HUES48 (cell line): ENCODE measurements at regions not wholly inside any gene's neighbourhood (a gene's known extent, or its start where the extent isn't known, plus 50 kb on each side); places are given as distances from the start of the nearest gene placed in this dataset.
"Not testable (repeated sequence)": the region's sequence is repeated elsewhere in the genome, so short reads cannot be mapped to it uniquely, and the experiment has no call there.

ENCODE experiments used
- H3K27ac ChIP-seq: one replicate; pipeline ENCODE4 v1.7.0; 2013; ENCODE audit warnings: low read depth, low read length, inconsistent platforms
- H3K27me3 ChIP-seq: 2 replicates; pipeline ENCODE4 v1.6.1; 2013; ENCODE audit warnings: mild to moderate bottlenecking, low read length; ENCODE audit not compliant: control insufficient read depth, insufficient read depth
- H3K36me3 ChIP-seq: 2 replicates; pipeline ENCODE4 v1.6.1; 2013; ENCODE audit warnings: low read length; ENCODE audit not compliant: control insufficient read depth, insufficient read depth
- H3K4me1 ChIP-seq: 2 replicates; pipeline ENCODE4 v1.6.1; 2013; ENCODE audit warnings: mild to moderate bottlenecking, low read length; ENCODE audit not compliant: control insufficient read depth, insufficient read depth
- H3K4me3 ChIP-seq: 2 replicates; pipeline ENCODE4 v1.5.1; 2013; ENCODE audit warnings: mild to moderate bottlenecking, low read depth, low read length
- H3K9ac ChIP-seq: 2 replicates; pipeline ENCODE4 v1.6.1; 2013; ENCODE audit warnings: mild to moderate bottlenecking, low read depth, low read length, moderate library complexity
- H3K9me3 ChIP-seq: 2 replicates; pipeline ENCODE4 v1.6.1; 2013; ENCODE audit warnings: low read length; ENCODE audit not compliant: control insufficient read depth, insufficient read depth

GRCh38 chr7:10429511-10429910, 544.2 kb upstream of the PHF14 start:
- H3K27me3 ChIP-seq: no peaks in the 10 kb centered on the region
- no peak overlapping the region for H3K4me3 ChIP-seq
- no peaks in the 10 kb centered on the region for H3K4me1 ChIP-seq
- H3K9me3 ChIP-seq: no peaks in the 10 kb centered on the region
- no peak overlapping the region for H3K27ac ChIP-seq
- H3K36me3 ChIP-seq: no peaks in the 10 kb centered on the region
- H3K9ac ChIP-seq: no peak overlapping the region

DNA sequence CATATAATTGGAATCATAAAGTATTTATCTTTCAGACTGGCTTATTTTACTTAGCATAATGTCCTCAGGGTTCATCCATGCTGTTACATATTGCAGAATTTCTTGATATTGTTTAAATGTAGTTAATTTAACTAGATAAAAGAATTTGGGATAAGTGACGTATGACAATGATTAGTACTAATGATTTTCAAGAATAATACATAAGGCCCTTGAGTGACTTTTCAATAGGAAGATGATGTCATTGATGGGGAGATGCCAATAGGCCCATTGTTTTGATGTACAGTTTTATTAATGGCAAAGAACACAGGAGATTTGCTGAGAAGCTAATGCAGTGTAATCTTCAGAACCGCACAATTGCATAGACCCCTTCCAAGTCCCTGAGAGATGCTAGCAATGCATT, 537.4 kb upstream of the PHF14 start:
- H3K36me3 ChIP-seq: no peaks in the 10 kb centered on the region
- H3K4me3 ChIP-seq: no peak overlapping the region
- no peaks in the 10 kb centered on the region for H3K4me1 ChIP-seq
- no peaks in the 10 kb centered on the region for H3K27me3 ChIP-seq
- no peak overlapping the region for H3K9ac ChIP-seq
- no peaks in the 10 kb centered on the region for H3K9me3 ChIP-seq
- no peak overlapping the region for H3K27ac ChIP-seq

- no peaks in the 10 kb centered on the region for H3K4me1 ChIP-seq
- H3K27me3 ChIP-seq: no peaks in the 10 kb centered on the region
- H3K9ac ChIP-seq: no peak overlapping the region
- no peak overlapping the region for H3K4me3 ChIP-seq
- H3K36me3 ChIP-seq: no peaks in the 10 kb centered on the region
- no peak overlapping the region for H3K27ac ChIP-seq
- no peaks in the 10 kb centered on the region; the same call in 1 of the 2 replicates for H3K9me3 ChIP-seq
Observed at GRCh38 chr7:10439027-10439426, 534.6 kb upstream of the PHF14 start.

DNA sequence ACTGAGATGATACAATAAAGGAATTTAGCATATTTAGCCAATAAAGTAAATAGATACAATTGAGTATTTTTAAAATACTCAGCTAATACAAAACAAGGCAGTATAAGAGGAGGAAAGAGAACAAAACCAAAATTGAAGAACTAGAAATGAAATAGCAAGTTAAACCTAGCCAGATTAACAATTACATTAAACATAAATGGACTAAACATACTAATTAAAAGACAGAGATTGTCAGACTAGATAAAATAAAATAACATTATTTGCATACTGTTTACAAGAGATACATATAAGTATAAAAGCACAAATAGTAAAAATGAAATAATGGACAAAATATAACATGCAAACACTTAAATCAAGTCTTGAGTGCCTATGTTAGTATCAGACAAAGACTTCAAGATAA, 517.7 kb upstream of the PHF14 start:
- Histone ChIP-seq H3K4me3 (no peak overlapping the region), H3K9ac (no peak overlapping the region), H3K36me3 (no peaks in the 10 kb centered on the region), H3K9me3 (peaks cover 7% of the 10 kb centered on the region), H3K4me1 (no peaks in the 10 kb centered on the region), H3K27ac (no peak overlapping the region), H3K27me3 (no peaks in the 10 kb centered on the region)

DNA sequence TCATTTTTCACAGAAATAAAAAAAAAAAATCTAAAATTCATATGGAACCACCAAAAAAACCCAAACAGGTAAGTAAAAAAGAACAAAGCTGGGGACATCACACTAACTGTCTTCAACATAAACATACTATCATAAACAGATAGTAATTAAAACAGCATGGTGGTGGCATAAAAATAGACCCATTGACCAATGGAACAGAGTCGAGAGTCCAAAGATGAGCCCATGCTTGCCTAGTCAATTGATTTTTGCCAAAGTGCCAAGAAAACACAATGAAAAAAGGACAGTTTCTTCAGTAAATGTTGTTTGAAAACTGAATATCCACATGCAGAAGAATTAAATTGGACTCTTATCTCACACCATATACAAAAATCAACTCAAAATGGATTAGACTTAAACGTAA, 513.2 kb upstream of the PHF14 start:
- H3K4me3 ChIP-seq: no peak overlapping the region
- no peak overlapping the region for H3K9ac ChIP-seq
- H3K27me3 ChIP-seq: no peaks in the 10 kb centered on the region
- H3K36me3 ChIP-seq: no peaks in the 10 kb centered on the region
- H3K9me3 ChIP-seq: peaks cover 7% of the 10 kb centered on the region
- no peak overlapping the region for H3K27ac ChIP-seq
- H3K4me1 ChIP-seq: no peaks in the 10 kb centered on the region

- H3K9me3 ChIP-seq: no peaks in the 10 kb centered on the region
- no peak overlapping the region for H3K27ac ChIP-seq
- no peaks in the 10 kb centered on the region for H3K36me3 ChIP-seq
- no peak overlapping the region for H3K9ac ChIP-seq
- no peaks in the 10 kb centered on the region for H3K27me3 ChIP-seq
- no peak overlapping the region for H3K4me3 ChIP-seq
- H3K4me1 ChIP-seq: no peaks in the 10 kb centered on the region
Observed at GRCh38 chr7:10463701-10464100, 510.0 kb upstream of the PHF14 start.

GRCh38 chr7:10465536-10465935, 508.1 kb upstream of the PHF14 start:
- H3K4me1 ChIP-seq, H3K36me3 ChIP-seq, H3K9ac ChIP-seq, H3K27me3 ChIP-seq, H3K9me3 ChIP-seq, H3K4me3 ChIP-seq, H3K27ac ChIP-seq: not testable (repeated sequence)

GRCh38 chr7:10468908-10469307, 504.8 kb upstream of the PHF14 start:
- Histone ChIP-seq H3K27me3 (no peaks in the 10 kb centered on the region), H3K9me3 (no peaks in the 10 kb centered on the region), H3K9ac (no peak overlapping the region), H3K27ac (no peak overlapping the region), H3K36me3 (no peaks in the 10 kb centered on the region), H3K4me3 (no peak overlapping the region), H3K4me1 (no peaks in the 10 kb centered on the region)

- no peak overlapping the region for H3K27ac ChIP-seq
- H3K4me1 ChIP-seq: no peaks in the 10 kb centered on the region
- no peaks in the 10 kb centered on the region for H3K27me3 ChIP-seq
- no peak overlapping the region for H3K4me3 ChIP-seq
- H3K36me3 ChIP-seq: no peaks in the 10 kb centered on the region
- H3K9me3 ChIP-seq: no peaks in the 10 kb centered on the region
- no peak overlapping the region for H3K9ac ChIP-seq
Observed at GRCh38 chr7:10469476-10469875, 504.2 kb upstream of the PHF14 start.

- no peak overlapping the region for H3K9ac ChIP-seq
- no peaks in the 10 kb centered on the region for H3K27me3 ChIP-seq
- no peak overlapping the region for H3K4me3 ChIP-seq
- H3K4me1 ChIP-seq: no peaks in the 10 kb centered on the region
- H3K9me3 ChIP-seq: no peaks in the 10 kb centered on the region
- H3K36me3 ChIP-seq: no peaks in the 10 kb centered on the region
- H3K27ac ChIP-seq: no peak overlapping the region
Observed at GRCh38 chr7:10471280-10472058, 502.2 kb upstream of the PHF14 start.

- no peak overlapping the region for H3K4me3 ChIP-seq
- H3K9ac ChIP-seq: no peak overlapping the region
- H3K9me3 ChIP-seq: no peaks in the 10 kb centered on the region
- H3K4me1 ChIP-seq: no peaks in the 10 kb centered on the region
- H3K27ac ChIP-seq: no peak overlapping the region
- H3K27me3 ChIP-seq: no peaks in the 10 kb centered on the region
- no peaks in the 10 kb centered on the region for H3K36me3 ChIP-seq
Observed at GRCh38 chr7:10472115-10472514, 501.6 kb upstream of the PHF14 start.
